Activated naive CD4-positive, alpha-beta T cell treated with anti-CD3 and anti-CD28 coated beads, Interleukin-2, amount 10 ng/mL, durations not matched to agents 7 days and 5 days (primary cell): ENCODE measurements at regions not wholly inside any gene's neighbourhood (a gene's known extent, or its start where the extent isn't known, plus 50 kb on each side); places are given as distances from the start of the nearest gene placed in this dataset.
"Not testable (repeated sequence)": the region's sequence is repeated elsewhere in the genome, so short reads cannot be mapped to it uniquely, and the experiment has no call there.

Experiments used
- CTCF ChIA-PET: fragments of 350-600 bp; sonication (Branson Sonifier 250); formaldehyde crosslinking; loops from one replicate; lab custom pipeline; 2021; ENCODE audit warnings: antibody characterized with exemption; lab: Charles Lee
- DNase-seq: peaks from one replicate; pipeline ENCODE4 v3.0.0-alpha.2; 2020
- H3K27ac Mint-ChIP-seq: one replicate; pipeline ENCODE4 v1.8.0; 2021; ENCODE audit warnings: mild to moderate bottlenecking, moderate library complexity, mixed read lengths
- H3K27me3 Mint-ChIP-seq: one replicate; pipeline ENCODE4 v1.8.0; 2021; ENCODE audit warnings: mild to moderate bottlenecking, mixed read lengths
- H3K36me3 Mint-ChIP-seq: one replicate; pipeline ENCODE4 v1.8.0; 2021; ENCODE audit warnings: mixed read lengths
- H3K4me1 Mint-ChIP-seq: one replicate; pipeline ENCODE4 v1.8.0; 2021; ENCODE audit warnings: mixed read lengths
- H3K4me3 Mint-ChIP-seq: one replicate; pipeline ENCODE4 v1.8.0; 2021; ENCODE audit warnings: mild to moderate bottlenecking, moderate library complexity, mixed read lengths
- H3K9me3 Mint-ChIP-seq: one replicate; pipeline ENCODE4 v1.8.0; 2021; ENCODE audit warnings: mixed read lengths

GRCh38 chr20:4472906-4473305 lies 213.3 kb upstream of the PRNP start:
- CTCF ChIA-PET = no interaction called here
- no peaks in the 10 kb centered on the region for H3K36me3 Mint-ChIP-seq
- no peak overlapping the region for H3K4me3 Mint-ChIP-seq
- no peak for DNase-seq
- no peaks in the 10 kb centered on the region for H3K4me1 Mint-ChIP-seq
- no peaks in the 10 kb centered on the region for H3K9me3 Mint-ChIP-seq
- H3K27me3 Mint-ChIP-seq = peaks cover 14% of the 10 kb centered on the region
- no peak overlapping the region for H3K27ac Mint-ChIP-seq

GRCh38 chr20:4471221-4471620 lies 215.0 kb upstream of the PRNP start:
- peaks cover 14% of the 10 kb centered on the region for H3K27me3 Mint-ChIP-seq
- CTCF ChIA-PET = no interaction called here
- no peaks in the 10 kb centered on the region for H3K36me3 Mint-ChIP-seq

GRCh38 chr20:4470375-4470774 lies 215.9 kb upstream of the PRNP start:
- no peak overlapping the region for H3K27ac Mint-ChIP-seq
- no peaks in the 10 kb centered on the region for H3K36me3 Mint-ChIP-seq
- H3K9me3 Mint-ChIP-seq = no peaks in the 10 kb centered on the region
- DNase-seq = no peak
- H3K27me3 Mint-ChIP-seq = peaks cover 19% of the 10 kb centered on the region
- CTCF ChIA-PET = no interaction called here
- no peak overlapping the region for H3K4me3 Mint-ChIP-seq
- H3K4me1 Mint-ChIP-seq = no peaks in the 10 kb centered on the region

More at GRCh38 chr20:4471221-4471620, 215.0 kb upstream of the PRNP start:
- Mint-ChIP-seq H3K4me1 (no peaks in the 10 kb centered on the region), H3K27ac (no peak overlapping the region), H3K4me3 (no peak overlapping the region), H3K9me3 (no peaks in the 10 kb centered on the region)
- no peak for DNase-seq

GRCh38 chr20:4469910-4470309 lies 216.3 kb upstream of the PRNP start:
- no peak for DNase-seq
- Mint-ChIP-seq H3K27ac (no peak overlapping the region), H3K4me3 (no peak overlapping the region), H3K9me3 (no peaks in the 10 kb centered on the region), H3K36me3 (no peaks in the 10 kb centered on the region), H3K4me1 (no peaks in the 10 kb centered on the region), H3K27me3 (peaks cover 20% of the 10 kb centered on the region)
- CTCF ChIA-PET = no interaction called here

GRCh38 chr20:4468114-4468513 lies 218.1 kb upstream of the PRNP start:
- Mint-ChIP-seq H3K9me3 (no peaks in the 10 kb centered on the region), H3K27me3 (peaks cover 22% of the 10 kb centered on the region), H3K4me3 (no peak overlapping the region), H3K36me3 (no peaks in the 10 kb centered on the region), H3K4me1 (no peaks in the 10 kb centered on the region), H3K27ac (no peak overlapping the region)
- no peak for DNase-seq
- CTCF ChIA-PET = no interaction called here

- CTCF ChIA-PET = no interaction called here
- no peak overlapping the region for H3K4me3 Mint-ChIP-seq
Measured at GRCh38 chr20:4465855-4466545, 216.9 kb upstream of the ADRA1D start.

GRCh38 chr20:4465212-4465611 lies 216.1 kb upstream of the ADRA1D start:
- no peaks in the 10 kb centered on the region for H3K36me3 Mint-ChIP-seq
- H3K9me3 Mint-ChIP-seq = no peaks in the 10 kb centered on the region
- H3K4me3 Mint-ChIP-seq = no peak overlapping the region
- H3K4me1 Mint-ChIP-seq = no peaks in the 10 kb centered on the region
- CTCF ChIA-PET = no interaction called here
- no peak overlapping the region for H3K27ac Mint-ChIP-seq
- peaks cover 18% of the 10 kb centered on the region for H3K27me3 Mint-ChIP-seq
- DNase-seq = no peak

More at GRCh38 chr20:4465855-4466545, 216.9 kb upstream of the ADRA1D start:
- Mint-ChIP-seq H3K9me3 (no peaks in the 10 kb centered on the region), H3K27me3 (peaks cover 18% of the 10 kb centered on the region), H3K27ac (no peak overlapping the region), H3K4me1 (no peaks in the 10 kb centered on the region), H3K36me3 (no peaks in the 10 kb centered on the region)
- DNase-seq = no peak

- H3K4me1 Mint-ChIP-seq, H3K4me3 Mint-ChIP-seq, H3K36me3 Mint-ChIP-seq, DNase-seq, H3K27ac Mint-ChIP-seq, CTCF ChIA-PET, H3K9me3 Mint-ChIP-seq: not testable (repeated sequence)
- peaks cover 14% of the 10 kb centered on the region for H3K27me3 Mint-ChIP-seq
Measured at GRCh38 chr20:4462801-4463200, 213.7 kb upstream of the ADRA1D start.

GRCh38 chr20:4459081-4459480 lies 210.0 kb upstream of the ADRA1D start:
- Mint-ChIP-seq H3K27ac (no peak overlapping the region), H3K9me3 (peaks cover 5% of the 10 kb centered on the region)
- no peak for DNase-seq

GRCh38 chr20:4457566-4458543 lies 208.8 kb upstream of the ADRA1D start:
- Mint-ChIP-seq H3K27me3 (peaks cover 5% of the 10 kb centered on the region), H3K9me3 (peaks cover 5% of the 10 kb centered on the region), H3K27ac (no peak overlapping the region), H3K36me3 (no peaks in the 10 kb centered on the region), H3K4me3 (no peak overlapping the region), H3K4me1 (no peaks in the 10 kb centered on the region)
- DNase-seq = no peak
- CTCF ChIA-PET = no interaction called here

More at GRCh38 chr20:4459081-4459480, 210.0 kb upstream of the ADRA1D start:
- Mint-ChIP-seq H3K36me3 (no peaks in the 10 kb centered on the region), H3K4me1 (no peaks in the 10 kb centered on the region), H3K4me3 (no peak overlapping the region), H3K27me3 (peaks cover 10% of the 10 kb centered on the region)
- CTCF ChIA-PET = no interaction called here

GRCh38 chr20:4455996-4456395 lies 206.9 kb upstream of the ADRA1D start:
- CTCF ChIA-PET = no interaction called here
- no peak overlapping the region for H3K27ac Mint-ChIP-seq
- no peak overlapping the region for H3K4me3 Mint-ChIP-seq
- no peaks in the 10 kb centered on the region for H3K36me3 Mint-ChIP-seq
- no peak for DNase-seq
- H3K27me3 Mint-ChIP-seq = peaks cover 9% of the 10 kb centered on the region
- no peaks in the 10 kb centered on the region for H3K4me1 Mint-ChIP-seq
- peaks cover 5% of the 10 kb centered on the region for H3K9me3 Mint-ChIP-seq

GRCh38 chr20:4455301-4455701 lies 206.2 kb upstream of the ADRA1D start:
- no peak for DNase-seq
- CTCF ChIA-PET = no interaction called here
- H3K4me3 Mint-ChIP-seq = no peak overlapping the region
- no peaks in the 10 kb centered on the region for H3K4me1 Mint-ChIP-seq
- H3K27ac Mint-ChIP-seq = no peak overlapping the region
- H3K9me3 Mint-ChIP-seq = peaks cover 5% of the 10 kb centered on the region
- H3K27me3 Mint-ChIP-seq = peaks cover 14% of the 10 kb centered on the region
- no peaks in the 10 kb centered on the region for H3K36me3 Mint-ChIP-seq

- Mint-ChIP-seq H3K36me3 (no peaks in the 10 kb centered on the region), H3K4me3 (no peak overlapping the region), H3K27me3 (peaks cover 16% of the 10 kb centered on the region), H3K4me1 (no peaks in the 10 kb centered on the region), H3K9me3 (peaks cover 5% of the 10 kb centered on the region), H3K27ac (no peak overlapping the region)
- DNase-seq = no peak
- CTCF ChIA-PET = no interaction called here
Measured at GRCh38 chr20:4454111-4454510, 205.0 kb upstream of the ADRA1D start.

- no peaks in the 10 kb centered on the region for H3K9me3 Mint-ChIP-seq
- H3K27me3 Mint-ChIP-seq = peaks cover 16% of the 10 kb centered on the region
- no peaks in the 10 kb centered on the region for H3K36me3 Mint-ChIP-seq
- CTCF ChIA-PET = no interaction called here
- no peak overlapping the region for H3K27ac Mint-ChIP-seq
- no peak overlapping the region for H3K4me3 Mint-ChIP-seq
- H3K4me1 Mint-ChIP-seq = no peaks in the 10 kb centered on the region
- no peak for DNase-seq
Measured at GRCh38 chr20:4453359-4453758, 204.3 kb upstream of the ADRA1D start.
